Effector memory CD8-positive, alpha-beta T cell (primary cell): ENCODE measurements at regions not wholly inside any gene's neighbourhood (a gene's known extent, or its start where the extent isn't known, plus 50 kb on each side); places are given as distances from the start of the nearest gene placed in this dataset.
A peak's percentile ranks its signal among the peaks of the same experiment; 100 is the strongest.

ENCODE experiments used
- ATAC-seq: fragments of 150-1000 bp; cut with Tn5 transposase; replicated peaks from 2 replicates; pipeline ENCODE4 v1.10.0; 2021; ENCODE audit warnings: mild to moderate bottlenecking, moderate library complexity
- DNase-seq, 3 experiments: peaks; one replicate each; pipeline ENCODE4 v3.0.0; 2021
- H3K27ac Mint-ChIP-seq, 2 donors: one replicate each; pipeline ENCODE4 v1.8.0; 2022; ENCODE audit warnings: mild to moderate bottlenecking in 2 of 2, mixed read lengths in 2 of 2, moderate library complexity in 2 of 2
- H3K27me3 Mint-ChIP-seq, 2 donors: one replicate each; pipeline ENCODE4 v1.8.0; 2022; ENCODE audit warnings: mixed read lengths in 2 of 2
- H3K36me3 Mint-ChIP-seq: one replicate; pipeline ENCODE4 v1.8.0; 2022; ENCODE audit warnings: mild to moderate bottlenecking, moderate library complexity, mixed read lengths; ENCODE audit not compliant: insufficient read depth
- H3K4me1 Mint-ChIP-seq, 2 donors: one replicate each; pipeline ENCODE4 v1.8.0; 2022; ENCODE audit warnings: low read depth in 2 of 2, mixed read lengths in 2 of 2
- H3K4me3 Mint-ChIP-seq, 2 donors: one replicate each; pipeline ENCODE4 v1.8.0; 2022; ENCODE audit warnings: mild to moderate bottlenecking in 2 of 2, mixed read lengths in 2 of 2, moderate library complexity in 2 of 2
- H3K9me3 Mint-ChIP-seq, 2 donors: one replicate each; pipeline ENCODE4 v1.8.0; 2022; ENCODE audit warnings: mixed read lengths in 2 of 2

DNA sequence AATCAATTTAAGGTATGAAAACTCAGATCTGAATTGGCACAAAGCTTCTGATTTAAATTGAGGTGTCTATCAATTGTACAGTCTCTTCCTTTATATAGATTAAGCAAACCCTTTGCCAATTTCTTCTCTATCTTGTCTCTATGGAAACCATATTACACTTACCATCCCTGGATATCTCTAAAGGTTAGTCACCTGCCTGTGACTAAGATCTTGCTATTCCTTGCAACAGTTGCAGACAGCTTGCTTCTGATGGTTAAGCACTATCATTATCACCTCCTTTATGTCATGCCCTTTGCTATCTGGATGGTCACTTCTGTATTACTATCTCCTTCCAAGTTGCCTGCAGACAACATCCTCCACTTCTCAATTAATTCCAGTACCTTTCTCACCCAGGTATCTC lies 998.6 kb upstream of the B3GALT2 start:
- Mint-ChIP-seq H3K27me3 (no peaks in the 10 kb centered on the region), H3K4me3 (no peak overlapping the region), H3K36me3 (no peaks in the 10 kb centered on the region), H3K4me1 (no peaks in the 10 kb centered on the region), H3K27ac (no peak overlapping the region), H3K9me3 (no peaks in the 10 kb centered on the region)
- ATAC-seq (no peak), DNase-seq (no peak)

DNA sequence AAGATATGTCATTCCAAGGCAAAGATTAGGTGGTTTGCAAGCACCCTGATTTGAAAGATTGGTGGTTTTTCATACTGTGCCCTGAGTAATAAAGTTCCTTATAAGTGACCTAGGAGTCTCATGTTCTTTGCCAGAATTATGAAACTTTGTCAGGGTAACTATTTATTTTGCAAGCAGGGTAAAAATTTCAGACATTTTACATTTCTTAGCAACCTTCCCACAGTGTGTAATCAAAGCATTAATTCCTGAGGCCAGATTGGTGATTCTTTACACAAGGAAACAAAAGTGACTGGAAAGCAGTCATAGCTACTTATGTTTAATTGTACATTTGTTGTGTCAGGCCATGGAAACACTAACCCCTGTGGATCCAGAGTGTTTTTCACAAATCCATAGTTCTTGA lies 998.0 kb upstream of the B3GALT2 start:
- Mint-ChIP-seq H3K4me3 (no peak overlapping the region), H3K36me3 (no peaks in the 10 kb centered on the region), H3K9me3 (no peaks in the 10 kb centered on the region), H3K27me3 (no peaks in the 10 kb centered on the region), H3K27ac (no peak overlapping the region), H3K4me1 (peaks cover 0 to 2% of the 10 kb centered on the region in 2 donors)
- no peak for ATAC-seq
- DNase-seq = no peak

DNA sequence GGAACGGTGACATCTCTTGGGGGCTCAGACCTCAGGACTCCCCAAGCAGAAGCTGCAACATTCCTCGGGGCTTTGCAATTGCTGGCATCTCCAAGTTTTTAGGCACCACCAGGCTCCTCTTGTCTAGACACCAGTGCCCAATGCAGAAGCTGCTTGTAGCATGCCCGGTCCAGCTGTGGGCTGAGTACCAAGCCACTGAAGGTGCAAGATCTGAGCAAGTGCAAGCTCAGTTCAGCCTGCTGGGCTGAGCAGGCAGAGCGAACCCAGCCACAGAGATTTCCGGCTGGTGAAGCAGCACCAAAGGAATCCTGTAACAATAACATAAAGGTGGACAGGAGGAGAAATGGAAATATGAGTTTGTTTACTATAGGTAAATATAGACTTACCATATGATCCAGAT lies 995.4 kb upstream of the B3GALT2 start:
- peaks cover 0 to 2% of the 10 kb centered on the region in 2 donors for H3K4me1 Mint-ChIP-seq
- no peak overlapping the region for H3K4me3 Mint-ChIP-seq
- no peaks in the 10 kb centered on the region for H3K36me3 Mint-ChIP-seq
- ATAC-seq = no peak
- no peaks in the 10 kb centered on the region for H3K27me3 Mint-ChIP-seq
- H3K27ac Mint-ChIP-seq = no peak overlapping the region
- H3K9me3 Mint-ChIP-seq = no peaks in the 10 kb centered on the region
- no peak for DNase-seq

DNA sequence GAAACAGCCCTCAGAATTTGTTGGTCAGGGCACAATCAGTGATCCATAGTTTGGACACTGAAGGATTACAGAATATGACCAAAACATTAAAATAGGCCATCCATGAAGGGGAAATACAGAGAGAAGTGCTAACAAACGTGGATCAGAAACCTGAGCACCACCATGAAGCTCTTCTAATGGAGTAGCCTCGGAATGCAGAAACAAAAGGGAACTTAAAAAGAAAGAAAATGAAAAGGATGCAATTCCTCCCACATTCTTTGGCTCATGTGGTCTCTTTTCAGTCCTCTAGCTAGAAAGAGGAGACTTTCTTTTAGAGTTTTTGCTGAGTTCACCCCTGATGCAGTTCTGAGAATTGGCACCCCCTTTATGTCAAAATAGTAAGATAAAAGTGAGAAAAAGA lies 989.8 kb upstream of the B3GALT2 start:
- H3K27ac Mint-ChIP-seq = no peak overlapping the region
- ATAC-seq = no peak
- DNase-seq = no peak
- H3K36me3 Mint-ChIP-seq = no peaks in the 10 kb centered on the region
- no peak overlapping the region for H3K4me3 Mint-ChIP-seq
- H3K9me3 Mint-ChIP-seq = no peaks in the 10 kb centered on the region
- peaks cover 0 to 2% of the 10 kb centered on the region in 2 donors for H3K4me1 Mint-ChIP-seq
- H3K27me3 Mint-ChIP-seq = no peaks in the 10 kb centered on the region

DNA sequence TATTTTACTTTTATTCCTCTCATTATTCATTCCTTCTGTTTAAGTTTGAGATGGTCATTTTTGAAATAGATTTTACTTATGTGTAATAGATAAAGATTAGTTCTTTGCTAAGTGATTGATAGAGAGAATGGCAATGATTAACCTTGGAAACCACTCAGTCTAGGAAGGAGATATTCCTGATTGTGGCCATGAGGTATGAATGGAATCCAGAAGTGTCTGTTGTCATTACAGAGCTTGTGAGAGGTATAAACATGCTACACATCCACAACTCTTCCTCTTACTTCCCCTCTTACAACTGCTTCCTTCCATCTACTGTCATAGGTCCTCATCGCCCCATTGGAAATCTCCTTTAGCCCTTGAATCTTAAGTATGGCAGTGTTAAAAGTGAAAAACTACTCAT lies 988.8 kb upstream of the B3GALT2 start:
- no peaks in the 10 kb centered on the region for H3K27me3 Mint-ChIP-seq
- no peaks in the 10 kb centered on the region for H3K36me3 Mint-ChIP-seq
- no peak for DNase-seq
- H3K9me3 Mint-ChIP-seq = no peaks in the 10 kb centered on the region
- H3K4me3 Mint-ChIP-seq = no peak overlapping the region
- no peak overlapping the region for H3K27ac Mint-ChIP-seq
- ATAC-seq = no peak
- H3K4me1 Mint-ChIP-seq = peaks cover 0 to 2% of the 10 kb centered on the region in 2 donors

DNA sequence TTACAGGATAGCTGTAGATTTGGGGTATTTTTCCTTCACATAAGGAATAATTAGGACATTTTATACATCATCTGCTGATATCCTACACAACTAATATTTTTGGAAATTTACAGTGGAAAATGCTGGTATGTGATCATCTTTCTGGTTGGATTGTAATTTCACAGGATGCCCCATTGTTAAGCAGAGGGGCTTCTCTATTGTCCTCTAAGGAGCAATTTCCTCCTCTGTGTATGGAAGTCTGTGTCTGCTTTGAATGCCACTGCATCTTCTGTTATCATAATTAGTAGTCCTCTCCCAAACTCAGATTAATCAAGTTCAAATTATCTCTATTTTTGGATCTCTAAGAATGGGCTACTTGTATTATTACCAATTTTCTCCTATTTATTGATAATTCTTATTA lies 988.1 kb upstream of the B3GALT2 start:
- no peak overlapping the region for H3K27ac Mint-ChIP-seq
- no peaks in the 10 kb centered on the region for H3K4me1 Mint-ChIP-seq
- H3K9me3 Mint-ChIP-seq = no peaks in the 10 kb centered on the region
- no peaks in the 10 kb centered on the region for H3K27me3 Mint-ChIP-seq
- no peaks in the 10 kb centered on the region for H3K36me3 Mint-ChIP-seq
- H3K4me3 Mint-ChIP-seq = no peak overlapping the region
- DNase-seq (no peak), ATAC-seq (no peak)

DNA sequence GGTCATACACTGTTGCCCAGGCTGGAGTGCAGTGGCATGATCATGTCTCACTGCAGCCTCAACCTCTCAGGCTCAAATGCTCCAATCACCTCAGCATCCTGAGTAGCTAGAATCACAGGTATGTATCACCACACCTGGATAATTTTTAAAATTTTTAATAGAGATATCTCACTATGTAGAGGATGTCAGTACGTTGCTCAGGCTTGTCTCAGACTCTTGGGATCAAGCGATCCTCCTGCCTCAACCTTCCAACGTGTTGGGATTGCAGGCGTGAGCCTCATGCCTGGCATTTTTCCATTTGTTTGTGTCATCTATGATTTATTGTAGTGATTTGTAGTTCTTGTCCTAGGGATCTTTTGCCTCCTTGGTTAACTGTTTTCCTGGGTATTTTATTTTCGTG lies 985.2 kb upstream of the B3GALT2 start:
- no peak overlapping the region for H3K27ac Mint-ChIP-seq
- no peaks in the 10 kb centered on the region for H3K27me3 Mint-ChIP-seq
- no peaks in the 10 kb centered on the region for H3K4me1 Mint-ChIP-seq
- peaks cover 0 to 3% of the 10 kb centered on the region in 2 donors for H3K9me3 Mint-ChIP-seq
- DNase-seq (no peak), ATAC-seq (no peak)
- H3K4me3 Mint-ChIP-seq = no peak overlapping the region
- H3K36me3 Mint-ChIP-seq = no peaks in the 10 kb centered on the region

DNA sequence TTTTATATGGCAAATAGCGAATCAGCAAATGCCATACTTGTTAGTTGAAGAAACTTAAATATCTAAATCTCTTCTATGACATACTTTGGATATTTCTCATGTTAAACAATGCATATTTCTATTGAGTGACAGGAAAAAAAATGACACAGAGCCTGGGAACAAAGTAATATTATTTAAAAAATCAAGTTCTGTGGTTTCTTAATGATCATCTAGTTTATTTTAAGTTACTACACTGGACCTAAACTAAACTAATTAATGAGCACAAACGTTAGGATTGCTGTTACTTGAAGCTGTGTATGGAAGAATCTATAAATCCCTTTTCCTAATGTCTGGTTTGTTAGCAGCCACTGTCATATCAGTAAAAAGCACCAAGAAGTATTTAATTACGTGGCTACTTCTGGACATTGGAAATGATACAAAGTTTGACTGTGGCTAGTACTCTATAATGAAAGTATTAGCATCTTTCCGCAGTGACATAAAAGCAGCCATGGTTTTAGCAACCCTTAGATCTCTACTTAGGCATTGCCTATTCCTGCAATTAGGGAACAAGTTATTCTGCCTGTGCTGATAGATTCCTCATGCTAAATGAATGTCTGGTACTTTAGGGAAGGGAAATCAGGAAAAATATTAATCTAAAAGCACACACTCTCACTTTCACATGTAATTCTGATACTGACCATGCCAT lies 981.7 kb upstream of the B3GALT2 start:
- no peaks in the 10 kb centered on the region for H3K27me3 Mint-ChIP-seq
- ATAC-seq (no peak), DNase-seq (no peak)
- no peak overlapping the region for H3K27ac Mint-ChIP-seq
- no peak overlapping the region for H3K4me3 Mint-ChIP-seq
- H3K9me3 Mint-ChIP-seq = peaks cover 0 to 3% of the 10 kb centered on the region in 2 donors
- no peaks in the 10 kb centered on the region for H3K36me3 Mint-ChIP-seq
- no peaks in the 10 kb centered on the region for H3K4me1 Mint-ChIP-seq

DNA sequence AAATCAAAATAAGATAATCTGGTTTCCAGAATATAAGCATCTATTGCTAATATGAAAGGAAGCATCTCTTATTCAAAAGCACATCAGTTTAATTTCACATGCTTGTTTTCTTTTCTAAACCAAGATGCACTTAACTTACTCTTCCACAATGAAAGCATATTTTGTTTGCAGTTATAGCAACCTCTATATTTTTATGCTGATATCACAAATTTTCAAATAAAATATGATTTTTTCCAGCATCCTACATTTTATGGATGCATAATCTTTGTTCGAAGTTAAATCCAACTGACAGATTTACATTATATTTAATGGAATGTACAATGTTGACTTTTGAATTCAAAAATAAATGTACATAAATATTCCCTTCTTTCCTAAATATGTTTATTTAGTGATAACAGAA lies 978.3 kb upstream of the B3GALT2 start:
- Mint-ChIP-seq H3K27ac (no peak overlapping the region), H3K9me3 (peaks cover 0 to 3% of the 10 kb centered on the region in 2 donors), H3K4me3 (no peak overlapping the region), H3K27me3 (no peaks in the 10 kb centered on the region), H3K36me3 (no peaks in the 10 kb centered on the region), H3K4me1 (no peaks in the 10 kb centered on the region)
- no peak for ATAC-seq
- no peak for DNase-seq

DNA sequence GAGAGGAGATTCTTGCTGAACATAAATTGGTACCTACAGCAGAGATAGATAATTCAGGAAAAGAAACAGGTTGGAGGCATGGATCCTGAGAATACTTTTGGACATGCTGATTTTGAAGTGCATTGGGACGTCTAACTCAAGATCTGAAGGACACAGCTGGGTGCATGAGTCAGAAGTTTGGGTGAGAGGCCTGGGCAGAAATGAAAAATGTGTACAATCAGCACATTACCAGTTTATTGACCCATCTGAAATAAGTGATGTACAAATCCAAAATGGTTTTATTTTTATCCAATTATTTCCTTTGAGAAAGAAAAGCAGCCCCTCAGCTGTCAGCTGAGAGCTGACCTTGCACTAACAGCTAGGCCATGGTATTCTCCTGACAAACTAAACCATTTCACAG lies 975.2 kb upstream of the B3GALT2 start:
- H3K36me3 Mint-ChIP-seq = no peaks in the 10 kb centered on the region
- ATAC-seq (no peak), DNase-seq (no peak)
- no peak overlapping the region for H3K4me3 Mint-ChIP-seq
- no peaks in the 10 kb centered on the region for H3K4me1 Mint-ChIP-seq
- no peaks in the 10 kb centered on the region for H3K9me3 Mint-ChIP-seq
- H3K27ac Mint-ChIP-seq = no peak overlapping the region
- H3K27me3 Mint-ChIP-seq = no peaks in the 10 kb centered on the region

DNA sequence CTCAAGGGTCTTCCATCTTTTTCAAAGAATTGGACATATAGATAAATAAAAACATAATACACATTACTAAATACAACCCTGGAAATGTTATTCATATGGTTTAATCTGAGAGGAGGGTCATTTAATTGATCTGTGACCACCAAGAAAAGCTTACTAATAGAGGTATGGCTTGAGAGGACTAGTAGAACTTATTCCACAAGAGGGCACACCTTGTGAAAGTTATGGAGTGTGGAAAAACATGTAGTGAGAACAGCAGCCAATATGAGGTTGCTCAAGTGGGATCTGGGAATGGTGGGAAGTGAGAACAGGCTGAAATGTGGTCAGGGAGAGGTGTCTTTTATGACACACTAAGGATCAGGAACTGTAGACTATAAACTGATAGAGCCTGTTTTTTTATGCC lies 973.5 kb upstream of the B3GALT2 start:
- no peaks in the 10 kb centered on the region for H3K27me3 Mint-ChIP-seq
- no peak overlapping the region for H3K27ac Mint-ChIP-seq
- DNase-seq (no peak), ATAC-seq (no peak)
- H3K36me3 Mint-ChIP-seq = no peaks in the 10 kb centered on the region
- no peaks in the 10 kb centered on the region for H3K4me1 Mint-ChIP-seq
- no peak overlapping the region for H3K4me3 Mint-ChIP-seq
- H3K9me3 Mint-ChIP-seq = no peaks in the 10 kb centered on the region

DNA sequence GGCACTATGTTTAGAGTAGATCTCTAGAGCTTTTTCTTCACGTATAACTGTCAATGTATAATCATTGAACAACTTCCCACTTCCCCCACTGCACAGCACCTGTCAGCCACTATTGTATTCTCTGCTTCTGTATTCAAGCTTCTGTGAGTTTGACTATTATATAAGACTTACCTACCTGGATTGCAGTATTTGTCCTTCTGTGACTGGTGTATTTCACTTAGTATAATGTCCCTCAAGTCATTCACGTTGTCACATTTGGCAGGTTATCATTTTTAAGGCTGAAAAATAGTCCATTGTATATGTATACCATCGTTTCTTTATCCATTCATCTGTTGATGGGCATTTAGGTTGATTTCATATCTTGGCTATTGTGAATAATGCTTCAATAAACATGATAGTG lies 969.5 kb upstream of the B3GALT2 start:
- Mint-ChIP-seq H3K27me3 (no peaks in the 10 kb centered on the region), H3K36me3 (no peaks in the 10 kb centered on the region), H3K27ac (no peak overlapping the region), H3K4me1 (peaks cover 0 to 2% of the 10 kb centered on the region in 2 donors), H3K4me3 (no peak overlapping the region), H3K9me3 (no peaks in the 10 kb centered on the region)
- ATAC-seq (no peak), DNase-seq (no peak)

DNA sequence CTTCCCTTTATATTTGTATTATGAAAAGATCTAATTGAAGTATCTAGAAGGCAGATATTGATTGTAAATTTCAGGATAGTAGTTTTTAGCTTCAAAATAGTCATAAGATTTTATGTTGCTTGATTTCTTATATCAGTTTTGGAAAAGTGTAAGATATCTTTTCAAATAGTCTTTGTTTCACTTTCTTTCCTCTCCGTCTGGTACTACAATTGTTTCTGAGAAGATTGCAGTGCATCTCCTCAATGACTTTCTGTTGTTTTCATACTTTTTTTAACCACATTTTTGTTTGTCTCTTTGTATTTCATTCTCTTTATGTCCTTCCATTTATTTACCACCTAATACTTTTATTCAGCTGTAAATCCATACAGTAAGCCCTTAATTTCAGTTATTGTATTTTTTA lies 964.6 kb upstream of the B3GALT2 start:
- ATAC-seq (peak; percentile 22), DNase-seq (no peak)
- H3K27ac Mint-ChIP-seq = peak overlapping the region in 1 of 2 donors; percentile 6
- H3K27me3 Mint-ChIP-seq = no peaks in the 10 kb centered on the region
- no peaks in the 10 kb centered on the region for H3K9me3 Mint-ChIP-seq
- peaks cover 0 to 2% of the 10 kb centered on the region in 2 donors for H3K4me1 Mint-ChIP-seq
- no peaks in the 10 kb centered on the region for H3K36me3 Mint-ChIP-seq
- peak overlapping the region; percentile 49 to 66 for H3K4me3 Mint-ChIP-seq

DNA sequence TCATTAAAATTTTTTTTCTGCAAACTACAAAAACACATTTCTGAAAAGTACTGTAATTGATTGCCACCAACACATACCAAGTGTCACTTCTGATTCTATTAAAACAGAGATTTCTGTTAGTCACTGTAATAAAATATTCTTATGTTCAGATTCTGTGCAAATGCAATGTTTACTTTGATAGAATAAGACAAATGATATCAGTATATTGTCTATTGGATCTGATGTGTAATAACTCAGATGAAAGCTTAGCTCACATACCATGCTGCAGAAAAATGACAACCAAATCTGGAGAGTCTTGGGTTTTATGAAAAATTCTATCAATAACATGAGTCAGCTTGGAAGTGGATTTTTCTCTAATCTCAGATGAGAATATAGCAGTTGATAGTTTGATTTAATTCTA lies 963.8 kb upstream of the B3GALT2 start:
- H3K4me3 Mint-ChIP-seq = no peak overlapping the region
- H3K4me1 Mint-ChIP-seq = peaks cover 0 to 2% of the 10 kb centered on the region in 2 donors
- DNase-seq (no peak), ATAC-seq (no peak)
- no peak overlapping the region for H3K27ac Mint-ChIP-seq
- H3K27me3 Mint-ChIP-seq = no peaks in the 10 kb centered on the region
- no peaks in the 10 kb centered on the region for H3K36me3 Mint-ChIP-seq
- H3K9me3 Mint-ChIP-seq = no peaks in the 10 kb centered on the region

DNA sequence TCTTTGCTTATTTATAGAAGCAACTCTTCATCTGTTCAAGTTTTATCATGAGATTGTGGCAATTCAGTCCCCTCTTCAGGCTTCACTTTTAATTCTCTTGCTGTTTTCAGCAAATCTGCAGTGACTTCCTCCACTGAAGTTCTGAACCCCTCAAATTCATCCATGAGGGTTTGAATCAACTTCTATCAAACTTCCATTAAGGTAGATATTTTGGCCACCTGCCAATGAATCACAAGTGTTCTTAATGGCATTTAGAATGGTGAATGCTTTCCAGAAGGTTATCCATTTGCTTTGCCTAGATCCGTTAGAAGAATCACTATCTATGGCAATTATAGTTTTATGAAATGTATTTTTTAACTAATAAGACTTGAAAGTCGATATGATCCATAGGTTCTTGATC lies 946.7 kb upstream of the B3GALT2 start:
- Mint-ChIP-seq H3K36me3 (no peaks in the 10 kb centered on the region), H3K4me1 (peaks cover 0 to 6% of the 10 kb centered on the region in 2 donors), H3K9me3 (no peaks in the 10 kb centered on the region), H3K4me3 (no peak overlapping the region), H3K27ac (no peak overlapping the region), H3K27me3 (no peaks in the 10 kb centered on the region)
- ATAC-seq (no peak), DNase-seq (no peak)
